SU-DHL-6 (cell line): ENCODE measurements at regions not wholly inside any gene's neighbourhood (a gene's known extent, or its start where the extent isn't known, plus 50 kb on each side); places are given as distances from the start of the nearest gene placed in this dataset.

Experiments
- H2AFZ ChIP-seq: fragments of 200-600 bp; sonication (generic); 2 replicates; pipeline ENCODE4 v1.6.1; 2014; ENCODE audit warnings: low read depth, mild to moderate bottlenecking, moderate library complexity, mixed read lengths, antibody characterized with exemption, low read length; ENCODE audit not compliant: severe bottlenecking
- H3F3A ChIP-seq: fragments of 200-600 bp; shearing (Covaris generic); 2 replicates; pipeline ENCODE4 v1.6.0; 2016; ENCODE audit warnings: antibody characterized with exemption, mild to moderate bottlenecking; ENCODE audit not compliant: insufficient read depth
- H3K27ac ChIP-seq: fragments of 200-600 bp; sonication (generic); 2 replicates; pipeline ENCODE4 v1.5.1; 2016; ENCODE audit warnings: low read depth, mild to moderate bottlenecking, low read length, moderate library complexity, mixed read lengths
- H3K27me3 ChIP-seq: fragments of 200-600 bp; sonication (generic), shearing (Covaris generic); 2 replicates; pipeline ENCODE4 v1.6.0; 2014; ENCODE audit warnings: mild to moderate bottlenecking, low read length
- H3K36me3 ChIP-seq: fragments of 200-600 bp; sonication (generic); 2 replicates; pipeline ENCODE4 v1.6.1; 2014; ENCODE audit warnings: mild to moderate bottlenecking, low read length, mixed read lengths
- H3K4me2 ChIP-seq: fragments of 300-600, 200-600 bp; shearing (Covaris generic), sonication (generic); 2 replicates; pipeline ENCODE4 v1.6.0; 2014; ENCODE audit warnings: low read length, low read depth, mild to moderate bottlenecking; ENCODE audit not compliant: poor library complexity, severe bottlenecking
- H3K4me3 ChIP-seq: fragments of 200-600 bp; sonication (generic); 2 replicates; pipeline ENCODE4 v1.5.1; 2014; ENCODE audit warnings: antibody characterized with exemption, low read length, mild to moderate bottlenecking, mixed read lengths; ENCODE audit not compliant: insufficient read depth, poor library complexity, severe bottlenecking
- H3K79me2 ChIP-seq: fragments of 200-600 bp; sonication (generic); 2 replicates; pipeline ENCODE4 v1.6.1; 2014; ENCODE audit warnings: mild to moderate bottlenecking, low read length, moderate library complexity; ENCODE audit not compliant: insufficient read depth
- H3K9ac ChIP-seq: fragments of 200-600 bp; sonication (generic); 2 replicates; pipeline ENCODE4 v1.7.0; 2014; ENCODE audit warnings: mild to moderate bottlenecking, low read length
- H3K9me2 ChIP-seq: fragments of 200-600 bp; sonication (generic); replicated peaks from 2 replicates; pipeline ENCODE4 v1.6.1; 2014; ENCODE audit warnings: low read length; ENCODE audit not compliant: insufficient read depth
- H3K9me3 ChIP-seq: fragments of 200-600 bp; sonication (generic); 2 replicates; pipeline ENCODE4 v1.6.1; 2014; ENCODE audit warnings: low read length, mixed read lengths; ENCODE audit not compliant: insufficient read depth
- H4K20me1 ChIP-seq: fragments of 200-600 bp; sonication (generic); 2 replicates; pipeline ENCODE4 v1.6.1; 2014; ENCODE audit warnings: low read depth, mild to moderate bottlenecking, antibody characterized with exemption, low read length, moderate library complexity, mixed read lengths
- EZH2phosphoT487 ChIP-seq: fragments of 200-600 bp; sonication (generic), shearing (Covaris generic); conservative IDR thresholded peaks from 2 replicates; pipeline ENCODE4 v1.6.1; 2018; ENCODE audit warnings: mild to moderate bottlenecking, antibody characterized with exemption, low read length, moderate library complexity, mixed read lengths
- TF ChIP-seq, protein P1 (sequence below): fragments of 200-600 bp; sonication (generic); IDR thresholded peaks from one replicate; pipeline ENCODE4 v1.5.1; 2017; ENCODE audit warnings: antibody characterized with exemption, mild to moderate bottlenecking, low read length, moderate library complexity; ENCODE audit not compliant: insufficient read depth, poor library complexity, severe bottlenecking

DNA sequence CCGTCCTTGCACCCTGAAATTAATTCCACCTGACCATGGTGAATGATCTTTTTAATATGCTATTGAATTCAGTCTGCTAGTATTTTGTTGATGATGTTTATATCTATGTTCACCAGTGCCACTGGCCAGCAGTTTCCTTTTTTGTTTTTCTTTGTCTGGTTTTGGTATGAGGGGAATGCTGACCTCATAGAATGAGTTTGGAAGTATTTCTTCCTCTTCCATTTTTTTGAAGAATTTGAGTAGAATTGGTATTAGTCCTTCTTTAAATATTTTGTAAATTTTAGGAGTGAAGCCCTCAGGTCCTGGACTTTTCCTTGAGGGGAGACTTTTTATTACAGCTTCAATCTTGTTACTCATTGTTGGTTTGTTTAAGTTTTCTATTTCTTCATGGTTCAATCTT, 231.6 kb downstream of the MRPL39 start:
- Histone ChIP-seq H3K9me3 (0 out of 2 replicates have a peak, but pooled peaks cover 4% of the 10 kb centered on the region), H3K36me3 (no peaks in the 10 kb centered on the region), H3F3A (no peaks in the 10 kb centered on the region), H3K79me2 (no peaks in the 10 kb centered on the region), H3K27me3 (no peaks in the 10 kb centered on the region), H4K20me1 (no peaks in the 10 kb centered on the region), H3K9ac (no peak overlapping the region), H3K4me3 (no peak overlapping the region), H3K27ac (no peak overlapping the region), H3K9me2 (no peaks in the 10 kb centered on the region), H2AFZ (no peak overlapping the region), H3K4me2 (no peak overlapping the region)
- TF ChIP-seq, protein P1, sequence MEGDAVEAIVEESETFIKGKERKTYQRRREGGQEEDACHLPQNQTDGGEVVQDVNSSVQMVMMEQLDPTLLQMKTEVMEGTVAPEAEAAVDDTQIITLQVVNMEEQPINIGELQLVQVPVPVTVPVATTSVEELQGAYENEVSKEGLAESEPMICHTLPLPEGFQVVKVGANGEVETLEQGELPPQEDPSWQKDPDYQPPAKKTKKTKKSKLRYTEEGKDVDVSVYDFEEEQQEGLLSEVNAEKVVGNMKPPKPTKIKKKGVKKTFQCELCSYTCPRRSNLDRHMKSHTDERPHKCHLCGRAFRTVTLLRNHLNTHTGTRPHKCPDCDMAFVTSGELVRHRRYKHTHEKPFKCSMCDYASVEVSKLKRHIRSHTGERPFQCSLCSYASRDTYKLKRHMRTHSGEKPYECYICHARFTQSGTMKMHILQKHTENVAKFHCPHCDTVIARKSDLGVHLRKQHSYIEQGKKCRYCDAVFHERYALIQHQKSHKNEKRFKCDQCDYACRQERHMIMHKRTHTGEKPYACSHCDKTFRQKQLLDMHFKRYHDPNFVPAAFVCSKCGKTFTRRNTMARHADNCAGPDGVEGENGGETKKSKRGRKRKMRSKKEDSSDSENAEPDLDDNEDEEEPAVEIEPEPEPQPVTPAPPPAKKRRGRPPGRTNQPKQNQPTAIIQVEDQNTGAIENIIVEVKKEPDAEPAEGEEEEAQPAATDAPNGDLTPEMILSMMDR, result no peak

DNA sequence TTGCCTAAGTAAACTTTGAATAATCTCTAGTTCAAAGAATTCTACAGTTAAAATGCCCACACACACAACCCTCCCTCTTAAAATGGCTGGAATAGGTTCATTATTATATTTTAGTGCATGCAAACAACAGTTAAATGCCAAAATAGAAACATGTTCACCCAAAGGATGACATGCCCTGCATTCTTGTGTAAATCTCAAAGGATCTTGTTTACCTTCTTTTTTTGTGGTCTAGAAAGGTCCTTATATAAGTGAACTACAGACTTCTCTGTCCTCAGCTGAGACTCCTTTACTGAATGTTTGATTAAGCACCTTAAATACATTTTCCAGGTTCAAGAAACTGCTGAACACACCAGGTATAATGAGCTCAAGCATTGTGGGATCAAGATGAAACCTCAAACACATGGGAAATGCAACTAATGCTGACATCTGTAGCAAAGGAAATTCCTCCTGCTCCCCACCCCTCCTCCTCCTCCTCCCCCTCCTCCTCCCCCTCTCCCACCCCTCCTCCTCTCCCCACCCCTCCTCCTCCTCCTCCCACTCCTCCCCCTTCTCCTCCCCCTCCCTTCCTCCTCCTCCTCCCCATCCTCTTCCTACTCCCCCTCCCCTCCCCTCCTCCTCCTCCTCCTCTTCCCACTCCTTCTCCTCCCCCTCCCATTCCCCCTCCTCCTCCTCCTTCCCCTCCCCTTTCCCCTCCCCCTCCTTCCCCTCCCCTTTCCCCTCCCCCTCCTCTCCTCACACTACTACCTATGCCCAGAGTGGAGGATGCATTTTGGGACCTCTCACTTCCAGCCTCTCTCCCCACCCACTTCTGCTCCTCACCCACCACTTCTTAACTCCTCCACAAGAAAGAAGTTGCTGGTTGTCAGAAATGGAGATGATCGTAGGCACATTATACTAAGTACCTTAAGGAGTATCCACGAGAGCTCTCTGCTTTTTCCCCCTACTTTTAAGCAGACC, 233.9 kb downstream of the MRPL39 start:
- Histone ChIP-seq H3K36me3 (no peaks in the 10 kb centered on the region), H3K9me3 (0 out of 2 replicates have a peak, but pooled peaks cover 4% of the 10 kb centered on the region), H3K9ac (no peak overlapping the region), H3K4me2 (no peak overlapping the region), H3K27ac (no peak overlapping the region), H4K20me1 (no peaks in the 10 kb centered on the region), H2AFZ (no peak overlapping the region), H3F3A (no peaks in the 10 kb centered on the region), H3K9me2 (no peaks in the 10 kb centered on the region), H3K27me3 (no peaks in the 10 kb centered on the region), H3K4me3 (no peak overlapping the region), H3K79me2 (no peaks in the 10 kb centered on the region)
- no peak for TF ChIP-seq EZH2phosphoT487
- TF ChIP-seq, protein P1, result no peak

GRCh38 chr21:25371841-25372425, 235.3 kb downstream of the MRPL39 start:
- H3K36me3 ChIP-seq, result no peaks in the 10 kb centered on the region
- H3K4me3 ChIP-seq, result no peak overlapping the region
- no peaks in the 10 kb centered on the region for H4K20me1 ChIP-seq
- H3K9ac ChIP-seq, result no peak overlapping the region
- H3K27me3 ChIP-seq, result no peaks in the 10 kb centered on the region
- H3K9me2 ChIP-seq, result no peaks in the 10 kb centered on the region
- no peaks in the 10 kb centered on the region for H3K9me3 ChIP-seq
- H3F3A ChIP-seq, result no peaks in the 10 kb centered on the region
- no peak overlapping the region for H2AFZ ChIP-seq
- H3K27ac ChIP-seq, result no peak overlapping the region
- TF ChIP-seq EZH2phosphoT487, result no peak
- TF ChIP-seq, protein P1, result no peak
- no peak overlapping the region for H3K4me2 ChIP-seq
- no peaks in the 10 kb centered on the region for H3K79me2 ChIP-seq
